ENCODE measurements at regions not wholly inside any gene's neighbourhood (a gene's known extent, or its start where the extent isn't known, plus 50 kb on each side); places are given as distances from the start of the nearest gene placed in this dataset.

DNA sequence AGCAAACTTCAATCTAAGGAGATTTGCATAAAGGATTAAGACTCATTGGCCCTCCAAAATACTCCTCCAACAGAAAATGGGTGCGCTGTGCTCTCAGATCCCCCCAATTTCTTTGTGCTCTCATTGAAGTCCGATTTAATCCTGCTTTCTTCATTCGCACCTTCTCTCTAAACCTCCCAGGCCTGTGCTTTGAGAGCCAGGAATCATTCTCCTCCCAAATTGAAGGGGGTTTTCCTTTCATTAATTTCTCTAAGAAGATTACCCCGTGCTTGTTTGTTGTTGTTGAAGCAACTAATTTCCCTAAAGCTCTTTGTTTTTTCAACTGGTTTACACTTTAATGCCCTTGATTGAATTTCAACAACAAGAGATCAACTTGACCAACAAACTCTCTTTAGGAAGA is 304.2 kb upstream of the IRX3 start:
- TF ChIP-seq POLR2AphosphoS5 (IDR thresholded peaks at IDR 0.05; ENCODE audit: low read depth, low read length) (no peak), REST (IDR thresholded peaks at IDR 0.05; ENCODE audit: insufficient read depth in 1 of 2, low read depth in 2 of 2, low read length in 2 of 2) (no peak)
